ENCODE measurements at regions not wholly inside any gene's neighbourhood (a gene's known extent, or its start where the extent isn't known, plus 50 kb on each side); places are given as distances from the start of the nearest gene placed in this dataset.
A peak's percentile ranks its signal among the peaks of the same experiment; 100 is the strongest.

DNA sequence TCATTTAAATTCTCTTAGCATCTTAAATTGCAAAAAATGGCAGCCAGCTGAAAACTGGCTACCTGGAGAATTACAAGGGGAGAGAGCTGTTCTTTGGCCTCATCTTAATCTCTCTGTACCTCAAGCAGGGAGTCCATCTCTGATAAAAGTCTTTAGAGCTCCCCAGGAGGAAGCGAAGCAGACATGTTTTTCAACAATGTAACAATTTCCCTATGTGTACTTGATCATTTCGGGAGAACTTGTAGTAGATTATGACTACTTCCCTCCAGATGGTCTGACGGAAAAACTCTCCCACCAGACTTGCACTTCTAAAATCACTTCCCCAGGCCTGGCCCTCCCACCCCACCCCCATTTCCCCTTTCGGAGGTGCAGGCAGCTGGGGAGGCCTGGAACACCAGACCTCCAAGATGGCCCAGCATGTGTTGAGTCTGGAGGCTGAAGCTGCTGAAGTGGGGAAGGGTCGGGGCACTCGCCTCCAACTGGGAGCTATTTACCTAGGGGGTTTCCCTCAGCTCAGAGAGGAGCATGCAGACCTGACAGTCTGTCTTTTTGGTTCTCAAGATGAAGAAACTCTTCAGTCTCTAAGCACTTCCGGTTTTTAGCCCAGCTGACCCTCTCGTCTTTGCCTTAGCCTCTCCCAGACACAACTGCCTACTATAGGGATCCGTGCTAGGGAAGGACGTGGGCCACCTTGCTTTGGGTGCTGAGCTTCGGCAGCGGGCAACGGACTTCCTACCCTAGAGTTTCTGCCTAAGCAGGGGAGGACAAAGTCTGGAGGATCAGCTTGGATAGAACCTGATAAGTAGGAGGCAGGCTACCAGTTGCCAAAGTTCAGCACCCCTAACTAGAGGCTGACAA lies 164.0 kb upstream of the TBL1XR1 start:
- Histone ChIP-seq H3K27ac (ENCODE audit: low read depth in 1 of 2, low read length in 2 of 2) (peak overlapping the region; percentile 93 to 94), H3K27me3 (ENCODE audit: control insufficient read depth in 4 of 4, insufficient read depth in 4 of 4, low read length in 3 of 4) (no peaks in the 10 kb centered on the region), H3K9me3 (ENCODE audit: control insufficient read depth in 4 of 4, low read length in 3 of 4) (no peaks in the 10 kb centered on the region), H3K4me3 (ENCODE audit: low read depth in 1 of 3, low read length in 3 of 3) (no peak overlapping the region), H3K9ac (ENCODE audit: low read depth in 1 of 2, low read length in 2 of 2) (no peak overlapping the region), H3K36me3 (ENCODE audit: control insufficient read depth in 4 of 4, insufficient read depth in 3 of 4, low read depth in 1 of 4, low read length in 3 of 4) (no peaks in the 10 kb centered on the region), H3K4me1 (ENCODE audit: control insufficient read depth in 4 of 4, insufficient read depth in 4 of 4, low read length in 3 of 4) (peaks cover 8 to 29% (median 20%) of the 10 kb centered on the region in 4 donors)
- WGBS: 84% methylated on average over 13 of the region's 13 CpGs
- DNase-seq (ENCODE audit: low spot score): no peak
- no peak for TF ChIP-seq HNF4A (conservative IDR thresholded peaks at IDR 0.05)
- TF ChIP-seq, protein P1, sequence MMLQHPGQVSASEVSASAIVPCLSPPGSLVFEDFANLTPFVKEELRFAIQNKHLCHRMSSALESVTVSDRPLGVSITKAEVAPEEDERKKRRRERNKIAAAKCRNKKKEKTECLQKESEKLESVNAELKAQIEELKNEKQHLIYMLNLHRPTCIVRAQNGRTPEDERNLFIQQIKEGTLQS (IDR thresholded peaks at IDR 0.05): no peak

GRCh38 chr3:177362626-177363025 lies 165.3 kb upstream of the TBL1XR1 start:
- Histone ChIP-seq H3K4me3 (ENCODE audit: low read depth in 1 of 3, low read length in 3 of 3) (no peak overlapping the region), H3K36me3 (ENCODE audit: control insufficient read depth in 4 of 4, insufficient read depth in 3 of 4, low read depth in 1 of 4, low read length in 3 of 4) (no peaks in the 10 kb centered on the region), H3K27me3 (ENCODE audit: control insufficient read depth in 4 of 4, insufficient read depth in 4 of 4, low read length in 3 of 4) (no peaks in the 10 kb centered on the region), H3K9me3 (ENCODE audit: control insufficient read depth in 4 of 4, low read length in 3 of 4) (no peaks in the 10 kb centered on the region), H3K9ac (ENCODE audit: low read depth in 1 of 2, low read length in 2 of 2) (no peak overlapping the region), H3K27ac (ENCODE audit: low read depth in 1 of 2, low read length in 2 of 2) (no peak overlapping the region), H3K4me1 (ENCODE audit: control insufficient read depth in 4 of 4, insufficient read depth in 4 of 4, low read length in 3 of 4) (peaks cover 8 to 27% (median 18%) of the 10 kb centered on the region in 4 donors)
- 79% methylated on average over 2 of the region's 2 CpGs for WGBS
- TF ChIP-seq ZBTB33 (IDR thresholded peaks at IDR 0.05) (no peak), MAX (IDR thresholded peaks at IDR 0.05) (no peak), RAD21 (IDR thresholded peaks at IDR 0.05) (no peak), HNF4A (conservative IDR thresholded peaks at IDR 0.05) (no peak), TAF1 (conservative IDR thresholded peaks at IDR 0.05) (no peak), FOXA2 (IDR thresholded peaks at IDR 0.05) (no peak)
- DNase-seq (ENCODE audit: low spot score): no peak

DNA sequence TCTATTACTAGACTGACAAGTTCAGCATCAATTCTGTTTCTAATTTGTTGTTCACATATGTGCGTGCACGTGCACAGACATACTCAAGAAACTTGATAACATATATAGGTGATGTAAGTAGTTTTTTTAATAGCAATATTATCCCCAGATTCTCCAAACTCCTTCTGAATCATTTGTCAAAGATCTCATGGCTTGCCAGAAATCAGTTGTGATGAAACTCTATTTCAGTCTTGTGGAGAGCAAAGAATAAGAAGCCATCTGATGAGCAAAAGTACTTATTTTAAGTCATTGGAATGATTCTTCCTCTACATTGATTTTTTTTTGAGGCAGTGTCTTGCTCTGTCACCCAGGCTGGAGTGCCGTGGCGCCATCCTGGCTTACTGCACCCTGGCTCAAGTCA lies 167.0 kb upstream of the TBL1XR1 start:
- Histone ChIP-seq H3K9me3 (ENCODE audit: control insufficient read depth in 4 of 4, low read length in 3 of 4) (no peaks in the 10 kb centered on the region), H3K9ac (ENCODE audit: low read depth in 1 of 2, low read length in 2 of 2) (no peak overlapping the region), H3K4me1 (ENCODE audit: control insufficient read depth in 4 of 4, insufficient read depth in 4 of 4, low read length in 3 of 4) (peaks cover 4 to 16% (median 8%) of the 10 kb centered on the region in 4 donors), H3K36me3 (ENCODE audit: control insufficient read depth in 4 of 4, insufficient read depth in 3 of 4, low read depth in 1 of 4, low read length in 3 of 4) (no peaks in the 10 kb centered on the region), H3K27me3 (ENCODE audit: control insufficient read depth in 4 of 4, insufficient read depth in 4 of 4, low read length in 3 of 4) (no peaks in the 10 kb centered on the region), H3K4me3 (ENCODE audit: low read depth in 1 of 3, low read length in 3 of 3) (no peak overlapping the region), H3K27ac (ENCODE audit: low read depth in 1 of 2, low read length in 2 of 2) (no peak overlapping the region)
- no peak for DNase-seq (ENCODE audit: low spot score)
- WGBS: 97% methylated on average over 4 of the region's 4 CpGs
- TF ChIP-seq SP1 (IDR thresholded peaks at IDR 0.05) (no peak), ZBTB33 (IDR thresholded peaks at IDR 0.05) (no peak), JUND (IDR thresholded peaks at IDR 0.05) (no peak), TAF1 (conservative IDR thresholded peaks at IDR 0.05) (no peak), RAD21 (IDR thresholded peaks at IDR 0.05) (no peak), GABPA (IDR thresholded peaks at IDR 0.05 in 1 of 2, conservative IDR thresholded peaks at IDR 0.05 in 1 of 2) (no peak), RXRA (IDR thresholded peaks at IDR 0.05) (no peak), YY1 (IDR thresholded peaks at IDR 0.05) (no peak), EGR1 (IDR thresholded peaks at IDR 0.05; ENCODE audit: low read depth in 2 of 2) (no peak), FOXA1 (IDR thresholded peaks at IDR 0.05) (no peak), NR2F2 (IDR thresholded peaks at IDR 0.05) (no peak), HNF4A (conservative IDR thresholded peaks at IDR 0.05) (no peak)
- TF ChIP-seq, protein P2, sequence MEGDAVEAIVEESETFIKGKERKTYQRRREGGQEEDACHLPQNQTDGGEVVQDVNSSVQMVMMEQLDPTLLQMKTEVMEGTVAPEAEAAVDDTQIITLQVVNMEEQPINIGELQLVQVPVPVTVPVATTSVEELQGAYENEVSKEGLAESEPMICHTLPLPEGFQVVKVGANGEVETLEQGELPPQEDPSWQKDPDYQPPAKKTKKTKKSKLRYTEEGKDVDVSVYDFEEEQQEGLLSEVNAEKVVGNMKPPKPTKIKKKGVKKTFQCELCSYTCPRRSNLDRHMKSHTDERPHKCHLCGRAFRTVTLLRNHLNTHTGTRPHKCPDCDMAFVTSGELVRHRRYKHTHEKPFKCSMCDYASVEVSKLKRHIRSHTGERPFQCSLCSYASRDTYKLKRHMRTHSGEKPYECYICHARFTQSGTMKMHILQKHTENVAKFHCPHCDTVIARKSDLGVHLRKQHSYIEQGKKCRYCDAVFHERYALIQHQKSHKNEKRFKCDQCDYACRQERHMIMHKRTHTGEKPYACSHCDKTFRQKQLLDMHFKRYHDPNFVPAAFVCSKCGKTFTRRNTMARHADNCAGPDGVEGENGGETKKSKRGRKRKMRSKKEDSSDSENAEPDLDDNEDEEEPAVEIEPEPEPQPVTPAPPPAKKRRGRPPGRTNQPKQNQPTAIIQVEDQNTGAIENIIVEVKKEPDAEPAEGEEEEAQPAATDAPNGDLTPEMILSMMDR (IDR thresholded peaks at IDR 0.05; ENCODE audit: low read depth, low read length, missing input control): no peak
- TF ChIP-seq, protein P3, sequence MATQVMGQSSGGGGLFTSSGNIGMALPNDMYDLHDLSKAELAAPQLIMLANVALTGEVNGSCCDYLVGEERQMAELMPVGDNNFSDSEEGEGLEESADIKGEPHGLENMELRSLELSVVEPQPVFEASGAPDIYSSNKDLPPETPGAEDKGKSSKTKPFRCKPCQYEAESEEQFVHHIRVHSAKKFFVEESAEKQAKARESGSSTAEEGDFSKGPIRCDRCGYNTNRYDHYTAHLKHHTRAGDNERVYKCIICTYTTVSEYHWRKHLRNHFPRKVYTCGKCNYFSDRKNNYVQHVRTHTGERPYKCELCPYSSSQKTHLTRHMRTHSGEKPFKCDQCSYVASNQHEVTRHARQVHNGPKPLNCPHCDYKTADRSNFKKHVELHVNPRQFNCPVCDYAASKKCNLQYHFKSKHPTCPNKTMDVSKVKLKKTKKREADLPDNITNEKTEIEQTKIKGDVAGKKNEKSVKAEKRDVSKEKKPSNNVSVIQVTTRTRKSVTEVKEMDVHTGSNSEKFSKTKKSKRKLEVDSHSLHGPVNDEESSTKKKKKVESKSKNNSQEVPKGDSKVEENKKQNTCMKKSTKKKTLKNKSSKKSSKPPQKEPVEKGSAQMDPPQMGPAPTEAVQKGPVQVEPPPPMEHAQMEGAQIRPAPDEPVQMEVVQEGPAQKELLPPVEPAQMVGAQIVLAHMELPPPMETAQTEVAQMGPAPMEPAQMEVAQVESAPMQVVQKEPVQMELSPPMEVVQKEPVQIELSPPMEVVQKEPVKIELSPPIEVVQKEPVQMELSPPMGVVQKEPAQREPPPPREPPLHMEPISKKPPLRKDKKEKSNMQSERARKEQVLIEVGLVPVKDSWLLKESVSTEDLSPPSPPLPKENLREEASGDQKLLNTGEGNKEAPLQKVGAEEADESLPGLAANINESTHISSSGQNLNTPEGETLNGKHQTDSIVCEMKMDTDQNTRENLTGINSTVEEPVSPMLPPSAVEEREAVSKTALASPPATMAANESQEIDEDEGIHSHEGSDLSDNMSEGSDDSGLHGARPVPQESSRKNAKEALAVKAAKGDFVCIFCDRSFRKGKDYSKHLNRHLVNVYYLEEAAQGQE (IDR thresholded peaks at IDR 0.05): no peak
